Activated CD4-positive, alpha-beta T cell treated with anti-CD3 and anti-CD28 coated beads, Interleukin-2, amount 50 U/mL, for 1 hour (primary cell): ENCODE measurements at regions not wholly inside any gene's neighbourhood (a gene's known extent, or its start where the extent isn't known, plus 50 kb on each side); places are given as distances from the start of the nearest gene placed in this dataset.
A peak's percentile ranks its signal among the peaks of the same experiment; 100 is the strongest.
"Not testable (repeated sequence)": the region's sequence is repeated elsewhere in the genome, so short reads cannot be mapped to it uniquely, and the experiment has no call there.

Source experiments
- DNase-seq: peaks from one replicate; pipeline ENCODE4 v3.0.0-alpha.2; 2020

DNA sequence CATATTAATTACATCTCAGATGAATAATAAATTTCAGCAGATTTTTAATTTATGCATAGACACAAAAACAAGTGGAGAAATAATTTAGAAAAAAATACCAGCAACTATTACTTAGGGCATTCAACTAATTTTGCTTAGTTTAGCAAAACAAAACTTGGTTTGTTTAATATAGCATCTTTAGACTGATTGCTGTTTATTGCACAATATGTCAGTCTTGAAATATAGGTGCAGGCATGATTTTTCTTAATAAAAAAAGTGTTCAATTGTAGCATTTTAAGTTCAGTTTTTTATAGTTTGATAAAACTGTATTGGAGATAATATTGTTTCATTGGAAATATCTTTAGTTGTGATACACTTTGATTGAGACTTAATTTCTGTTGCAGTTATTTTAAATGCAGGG lies 161.2 kb upstream of the KCNH8 start:
- DNase-seq, result no peak

- DNase-seq, result no peak
Observed at GRCh38 chr3:18982920-18983319, 165.4 kb upstream of the KCNH8 start.

DNA sequence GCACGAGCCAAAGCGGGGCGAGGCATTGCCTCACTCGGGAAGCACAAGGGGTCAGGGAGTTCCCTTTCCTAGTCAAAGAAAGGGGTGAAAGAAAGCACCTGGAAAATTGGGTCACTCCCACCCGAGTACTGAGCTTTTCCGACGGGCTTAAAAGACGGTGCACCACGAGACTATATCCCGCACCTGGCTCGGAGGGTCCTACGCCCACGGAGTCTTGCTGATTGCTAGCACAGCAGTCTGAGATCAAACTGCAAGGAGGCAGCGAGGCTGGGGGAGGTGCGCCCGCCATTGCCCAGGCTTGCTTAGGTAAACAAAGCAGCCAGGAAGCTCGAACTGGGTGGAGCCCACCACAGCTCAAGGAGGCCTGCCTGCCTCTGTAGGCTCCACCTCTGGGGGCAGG lies 172.2 kb upstream of the KCNH8 start:
- not testable (repeated sequence) for DNase-seq

GRCh38 chr3:18968120-18968519 lies 180.2 kb upstream of the KCNH8 start:
- no peak for DNase-seq

DNA sequence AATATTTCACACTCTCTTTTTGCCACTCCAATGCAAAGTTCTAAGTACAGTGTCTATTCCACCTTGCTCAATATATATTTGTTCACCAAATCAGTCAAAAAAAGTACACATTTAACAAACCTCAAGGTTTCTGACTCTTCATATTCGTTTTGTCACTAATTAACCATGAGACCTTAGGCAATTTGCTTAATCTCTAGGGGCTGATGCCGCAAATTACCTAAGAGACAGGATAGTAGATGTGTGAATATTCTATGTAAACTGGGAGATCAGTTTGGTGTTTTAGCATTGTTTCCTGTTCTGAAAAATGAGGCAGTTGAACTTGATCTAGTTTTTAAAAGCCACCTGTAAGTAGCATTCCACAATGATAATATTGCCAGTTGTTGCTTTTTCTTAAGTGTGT lies 182.5 kb upstream of the KCNH8 start:
- DNase-seq, result no peak

GRCh38 chr3:18964640-18965039 lies 183.7 kb upstream of the KCNH8 start:
- DNase-seq, result no peak

DNA sequence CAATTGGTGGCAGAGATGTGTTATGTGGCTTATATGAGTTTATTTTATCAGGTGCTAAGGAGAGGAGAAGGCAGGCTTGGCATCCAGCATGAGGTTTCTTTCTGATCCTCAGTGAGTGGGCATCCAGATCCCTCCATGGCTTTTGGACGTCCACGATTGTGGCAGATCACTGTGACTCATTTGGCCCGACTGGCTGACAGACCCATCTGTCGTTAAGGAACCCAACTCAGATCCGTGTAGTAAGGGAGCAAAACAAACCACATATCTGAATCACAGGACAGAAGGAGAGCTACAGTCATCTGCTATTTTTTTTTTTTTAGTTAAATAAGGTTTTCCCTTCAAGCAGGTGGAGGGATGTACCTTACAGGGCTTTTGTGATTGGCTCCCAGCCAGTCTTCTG lies 197.0 kb upstream of the KCNH8 start:
- no peak for DNase-seq

- DNase-seq, result no peak
Observed at GRCh38 chr3:18946524-18946923, 201.8 kb upstream of the KCNH8 start.

GRCh38 chr3:18937574-18937973 lies 210.7 kb upstream of the KCNH8 start:
- no peak for DNase-seq

- no peak for DNase-seq
Observed at GRCh38 chr3:18919158-18919557, 229.2 kb upstream of the KCNH8 start.

- DNase-seq, result no peak
Observed at GRCh38 chr3:18917923-18918322, 230.4 kb upstream of the KCNH8 start.

DNA sequence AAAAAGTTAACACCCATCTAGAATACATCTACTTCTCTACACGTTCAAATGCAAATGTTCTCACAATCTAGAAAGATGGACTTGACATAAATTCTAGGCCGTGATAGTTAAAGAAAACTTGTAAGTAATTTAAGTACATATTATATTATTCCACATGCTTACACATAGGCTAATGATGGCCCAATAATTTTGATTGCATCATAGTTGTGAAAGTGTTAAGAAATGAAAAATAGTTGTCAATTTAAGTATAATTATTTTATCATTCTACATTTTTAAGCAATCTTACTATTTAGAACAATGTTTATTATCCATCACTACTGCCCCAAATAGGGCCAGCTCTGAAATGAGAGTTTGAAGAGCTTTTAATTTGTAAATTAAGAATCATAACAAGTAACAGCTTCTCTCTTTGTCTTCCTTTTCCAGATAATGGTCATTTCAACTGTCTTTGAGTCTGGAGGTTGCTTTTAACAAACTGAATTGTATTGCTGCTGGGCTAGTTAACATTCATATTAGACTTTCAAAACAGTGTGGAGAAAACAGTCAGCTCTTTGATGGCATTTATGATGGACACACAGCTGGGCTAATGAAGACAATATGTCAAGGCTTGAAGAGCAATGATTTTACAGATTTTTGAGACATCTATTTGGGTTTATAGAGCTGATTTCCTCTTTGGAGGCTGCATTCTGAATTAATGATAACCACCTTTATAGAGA lies 246.1 kb upstream of the KCNH8 start:
- DNase-seq, result no peak

- DNase-seq, result no peak
Observed at GRCh38 chr3:18901571-18901970, 246.7 kb upstream of the KCNH8 start.

DNA sequence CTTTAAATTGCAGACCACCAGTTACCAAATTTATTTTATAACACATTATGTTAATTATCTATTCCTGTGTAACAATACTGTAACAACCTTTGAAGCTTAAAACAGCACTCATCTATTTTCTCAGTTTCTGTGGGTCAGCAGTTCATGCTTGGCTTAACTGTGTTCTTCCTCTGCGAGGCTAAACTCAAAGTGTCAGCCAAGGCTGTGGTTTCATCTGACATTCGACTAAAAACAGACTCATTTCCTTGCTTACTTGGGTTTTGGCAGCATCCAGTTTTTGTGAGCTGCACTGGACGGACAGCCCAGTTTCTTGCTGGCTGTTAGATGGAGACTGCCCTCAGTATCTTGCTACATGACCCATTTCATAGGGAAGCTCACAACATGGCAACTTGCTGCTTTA lies 247.3 kb upstream of the KCNH8 start:
- no peak for DNase-seq

GRCh38 chr3:18898911-18899310 lies 249.4 kb upstream of the KCNH8 start:
- no peak for DNase-seq

GRCh38 chr3:18892756-18893155 lies 255.6 kb upstream of the KCNH8 start:
- DNase-seq, result no peak

GRCh38 chr3:18892047-18892446 lies 256.3 kb upstream of the KCNH8 start:
- no peak for DNase-seq

- DNase-seq, result peak; percentile 1
Observed at GRCh38 chr3:18891641-18892040, 256.7 kb upstream of the KCNH8 start.

DNA sequence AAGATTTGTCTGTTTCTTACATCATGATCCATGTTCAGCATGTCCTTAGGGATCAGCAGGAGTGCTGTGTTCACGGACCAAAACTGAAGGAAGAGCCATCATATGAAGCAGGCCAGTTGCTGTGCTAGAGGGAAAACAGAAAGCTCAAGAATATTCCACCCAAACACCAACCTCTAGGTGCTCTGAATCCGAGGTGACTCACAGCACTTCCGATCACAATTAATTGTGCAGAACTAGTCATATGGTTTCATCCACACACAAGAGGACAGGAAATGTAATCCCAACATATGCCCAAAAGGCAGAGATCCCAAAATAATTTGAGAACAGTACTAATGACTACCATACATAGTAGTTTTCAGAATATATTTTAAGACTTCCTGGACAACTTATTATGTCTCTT lies 257.9 kb upstream of the KCNH8 start:
- no peak for DNase-seq

GRCh38 chr3:18888819-18889218 lies 259.5 kb upstream of the KCNH8 start:
- no peak for DNase-seq

DNA sequence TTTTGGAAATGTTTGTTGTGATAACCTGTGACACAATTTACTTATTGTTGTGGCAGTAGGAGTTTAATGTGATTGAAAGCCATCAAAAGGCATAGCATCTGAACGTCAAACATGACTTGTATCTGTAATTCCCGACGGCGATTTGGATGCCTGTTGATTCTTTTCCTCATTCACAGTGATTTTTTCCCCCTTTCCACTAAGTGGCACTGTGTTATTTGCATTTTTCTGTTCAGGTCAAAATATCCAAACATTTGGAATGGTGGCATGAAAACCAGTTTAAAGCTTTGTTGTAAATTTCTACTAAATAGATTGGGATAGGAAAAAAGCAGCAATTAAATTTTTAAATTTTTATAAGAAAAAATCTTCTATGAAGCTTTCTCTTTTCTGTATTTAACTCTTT lies 259.9 kb upstream of the KCNH8 start:
- DNase-seq, result no peak

DNA sequence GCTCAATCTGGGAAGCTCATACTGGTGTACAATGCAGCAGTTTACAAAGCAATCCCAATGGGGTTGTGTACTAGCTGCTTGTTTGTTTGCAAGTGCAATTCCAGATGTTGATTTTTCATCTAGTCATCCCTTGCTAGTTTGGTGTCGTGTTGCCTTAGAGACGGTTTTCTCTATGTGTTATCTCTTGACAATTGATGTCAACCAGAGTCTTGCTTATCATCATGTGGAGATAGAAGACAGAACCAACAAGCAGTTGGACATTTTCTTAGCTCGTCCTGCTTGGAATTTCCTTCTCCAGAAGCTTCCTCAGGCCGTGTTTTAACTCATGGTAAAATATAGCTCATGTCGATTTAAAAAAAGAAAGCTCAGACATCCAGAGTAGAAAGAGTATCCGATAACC lies 262.0 kb upstream of the KCNH8 start:
- DNase-seq, result no peak

DNA sequence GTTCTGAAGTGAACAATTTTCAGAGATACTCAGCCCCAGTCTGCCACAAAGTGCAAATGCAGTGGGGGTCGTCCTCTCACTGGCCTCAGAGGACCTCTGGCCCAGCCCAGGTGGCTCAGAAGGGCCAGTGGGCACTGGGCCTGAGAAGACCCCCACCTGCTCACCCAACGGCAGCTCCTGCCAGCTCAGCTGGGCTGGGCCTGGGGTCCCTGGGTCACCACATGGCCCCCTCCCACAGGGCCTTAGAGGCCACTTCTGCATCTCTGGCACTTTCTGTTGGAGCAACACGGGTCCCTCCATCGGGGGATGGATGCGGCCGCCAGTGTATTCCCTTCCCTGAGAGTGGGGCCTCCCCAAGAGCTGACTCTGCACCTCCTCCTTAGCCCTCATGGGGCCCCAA lies 262.7 kb upstream of the KCNH8 start:
- no peak for DNase-seq

DNA sequence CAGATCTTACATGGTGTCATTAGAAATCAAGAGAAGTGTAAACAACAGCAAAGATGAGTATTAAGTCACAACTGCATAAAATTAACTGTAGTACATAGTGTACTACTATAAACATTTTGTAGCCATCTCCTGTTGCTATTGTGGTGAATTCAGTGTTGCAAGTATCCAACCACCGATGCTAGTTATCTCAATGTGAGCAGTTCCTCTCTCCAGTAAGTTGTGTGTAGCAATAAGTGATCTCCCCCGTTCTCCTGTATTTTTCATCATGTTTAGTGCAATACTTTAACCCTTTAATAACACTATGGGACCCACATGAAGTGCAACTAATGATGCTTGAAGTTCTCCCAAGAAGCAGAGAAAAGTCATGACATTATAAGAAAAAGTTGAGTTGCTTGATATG lies 264.7 kb upstream of the KCNH8 start:
- DNase-seq, result no peak

DNA sequence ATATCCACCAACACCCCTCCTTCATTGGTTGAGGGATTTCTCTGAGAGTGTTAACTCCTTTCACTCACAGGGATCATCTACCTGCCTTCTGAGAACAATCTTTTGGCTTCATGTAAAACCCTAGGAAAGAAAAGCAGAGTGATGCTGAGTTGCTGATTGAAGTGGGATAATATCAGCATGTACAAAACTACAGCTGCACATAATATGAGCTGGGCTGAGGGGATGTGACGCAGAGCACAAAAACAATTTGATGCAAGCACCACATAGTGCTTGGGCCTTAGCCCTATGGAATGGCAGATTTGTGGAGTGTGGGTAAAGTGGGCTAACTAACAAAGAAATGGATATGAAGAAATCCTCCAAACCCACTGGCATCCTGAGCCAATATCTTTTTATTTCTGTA lies 267.6 kb upstream of the KCNH8 start:
- DNase-seq, result no peak

GRCh38 chr3:18872466-18872865 lies 275.8 kb upstream of the KCNH8 start:
- DNase-seq, result no peak
